ENCODE measurements at regions not wholly inside any gene's neighbourhood (a gene's known extent, or its start where the extent isn't known, plus 50 kb on each side); places are given as distances from the start of the nearest gene placed in this dataset.

DNA sequence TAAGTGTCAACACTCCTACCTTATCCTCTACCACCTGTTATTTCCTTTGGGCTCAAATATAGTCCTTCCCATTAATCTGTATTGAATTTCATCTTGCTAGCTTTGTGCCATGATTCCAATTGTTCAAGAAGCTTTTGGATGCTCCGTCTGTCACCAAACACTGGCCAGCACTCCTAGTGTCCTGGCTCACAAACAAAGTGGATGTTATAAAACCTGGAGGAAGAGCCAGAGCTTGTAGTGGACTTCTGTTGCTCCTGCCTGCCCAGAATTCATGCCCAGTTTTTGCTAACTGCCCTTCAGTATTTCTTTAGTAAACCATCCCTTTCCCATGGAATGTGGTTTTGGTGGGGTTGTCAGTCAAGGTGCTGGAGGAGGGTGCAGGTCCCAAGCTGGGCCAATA is 77.2 kb upstream of the HS3ST2 start:
- TF ChIP-seq, protein P1, sequence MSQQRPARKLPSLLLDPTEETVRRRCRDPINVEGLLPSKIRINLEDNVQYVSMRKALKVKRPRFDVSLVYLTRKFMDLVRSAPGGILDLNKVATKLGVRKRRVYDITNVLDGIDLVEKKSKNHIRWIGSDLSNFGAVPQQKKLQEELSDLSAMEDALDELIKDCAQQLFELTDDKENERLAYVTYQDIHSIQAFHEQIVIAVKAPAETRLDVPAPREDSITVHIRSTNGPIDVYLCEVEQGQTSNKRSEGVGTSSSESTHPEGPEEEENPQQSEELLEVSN (IDR thresholded peaks at IDR 0.05; ENCODE audit: borderline replicate concordance in 1 of 2, extremely low read depth in 1 of 2, insufficient read depth in 1 of 2, insufficient read length in 1 of 2, low read depth in 1 of 2, low read length in 1 of 2, poor library complexity in 1 of 2, severe bottlenecking in 1 of 2), result no peak
- TF ChIP-seq, protein P2, sequence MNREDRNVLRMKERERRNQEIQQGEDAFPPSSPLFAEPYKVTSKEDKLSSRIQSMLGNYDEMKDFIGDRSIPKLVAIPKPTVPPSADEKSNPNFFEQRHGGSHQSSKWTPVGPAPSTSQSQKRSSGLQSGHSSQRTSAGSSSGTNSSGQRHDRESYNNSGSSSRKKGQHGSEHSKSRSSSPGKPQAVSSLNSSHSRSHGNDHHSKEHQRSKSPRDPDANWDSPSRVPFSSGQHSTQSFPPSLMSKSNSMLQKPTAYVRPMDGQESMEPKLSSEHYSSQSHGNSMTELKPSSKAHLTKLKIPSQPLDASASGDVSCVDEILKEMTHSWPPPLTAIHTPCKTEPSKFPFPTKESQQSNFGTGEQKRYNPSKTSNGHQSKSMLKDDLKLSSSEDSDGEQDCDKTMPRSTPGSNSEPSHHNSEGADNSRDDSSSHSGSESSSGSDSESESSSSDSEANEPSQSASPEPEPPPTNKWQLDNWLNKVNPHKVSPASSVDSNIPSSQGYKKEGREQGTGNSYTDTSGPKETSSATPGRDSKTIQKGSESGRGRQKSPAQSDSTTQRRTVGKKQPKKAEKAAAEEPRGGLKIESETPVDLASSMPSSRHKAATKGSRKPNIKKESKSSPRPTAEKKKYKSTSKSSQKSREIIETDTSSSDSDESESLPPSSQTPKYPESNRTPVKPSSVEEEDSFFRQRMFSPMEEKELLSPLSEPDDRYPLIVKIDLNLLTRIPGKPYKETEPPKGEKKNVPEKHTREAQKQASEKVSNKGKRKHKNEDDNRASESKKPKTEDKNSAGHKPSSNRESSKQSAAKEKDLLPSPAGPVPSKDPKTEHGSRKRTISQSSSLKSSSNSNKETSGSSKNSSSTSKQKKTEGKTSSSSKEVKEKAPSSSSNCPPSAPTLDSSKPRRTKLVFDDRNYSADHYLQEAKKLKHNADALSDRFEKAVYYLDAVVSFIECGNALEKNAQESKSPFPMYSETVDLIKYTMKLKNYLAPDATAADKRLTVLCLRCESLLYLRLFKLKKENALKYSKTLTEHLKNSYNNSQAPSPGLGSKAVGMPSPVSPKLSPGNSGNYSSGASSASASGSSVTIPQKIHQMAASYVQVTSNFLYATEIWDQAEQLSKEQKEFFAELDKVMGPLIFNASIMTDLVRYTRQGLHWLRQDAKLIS (CRISPR knock-in tag; IDR thresholded peaks at IDR 0.05), result no peak
- TF ChIP-seq RBBP5 (IDR thresholded peaks at IDR 0.05; ENCODE audit: borderline replicate concordance, insufficient read depth, low read length, poor library complexity, severe bottlenecking) (no peak), SMAD4 (CRISPR knock-in tag; conservative IDR thresholded peaks at IDR 0.05) (no peak), HDGF (IDR thresholded peaks at IDR 0.05) (no peak), MEF2D (tag; conservative IDR thresholded peaks at IDR 0.05; ENCODE audit: low read depth) (no peak), TCF7 (IDR thresholded peaks at IDR 0.05; ENCODE audit: borderline replicate concordance) (no peak), ESRRA (IDR thresholded peaks at IDR 0.05; ENCODE audit: borderline replicate concordance, low read depth) (no peak), EZH2 (IDR thresholded peaks at IDR 0.05; ENCODE audit: borderline replicate concordance, low read depth, low read length) (no peak)
- TF ChIP-seq, protein P3, sequence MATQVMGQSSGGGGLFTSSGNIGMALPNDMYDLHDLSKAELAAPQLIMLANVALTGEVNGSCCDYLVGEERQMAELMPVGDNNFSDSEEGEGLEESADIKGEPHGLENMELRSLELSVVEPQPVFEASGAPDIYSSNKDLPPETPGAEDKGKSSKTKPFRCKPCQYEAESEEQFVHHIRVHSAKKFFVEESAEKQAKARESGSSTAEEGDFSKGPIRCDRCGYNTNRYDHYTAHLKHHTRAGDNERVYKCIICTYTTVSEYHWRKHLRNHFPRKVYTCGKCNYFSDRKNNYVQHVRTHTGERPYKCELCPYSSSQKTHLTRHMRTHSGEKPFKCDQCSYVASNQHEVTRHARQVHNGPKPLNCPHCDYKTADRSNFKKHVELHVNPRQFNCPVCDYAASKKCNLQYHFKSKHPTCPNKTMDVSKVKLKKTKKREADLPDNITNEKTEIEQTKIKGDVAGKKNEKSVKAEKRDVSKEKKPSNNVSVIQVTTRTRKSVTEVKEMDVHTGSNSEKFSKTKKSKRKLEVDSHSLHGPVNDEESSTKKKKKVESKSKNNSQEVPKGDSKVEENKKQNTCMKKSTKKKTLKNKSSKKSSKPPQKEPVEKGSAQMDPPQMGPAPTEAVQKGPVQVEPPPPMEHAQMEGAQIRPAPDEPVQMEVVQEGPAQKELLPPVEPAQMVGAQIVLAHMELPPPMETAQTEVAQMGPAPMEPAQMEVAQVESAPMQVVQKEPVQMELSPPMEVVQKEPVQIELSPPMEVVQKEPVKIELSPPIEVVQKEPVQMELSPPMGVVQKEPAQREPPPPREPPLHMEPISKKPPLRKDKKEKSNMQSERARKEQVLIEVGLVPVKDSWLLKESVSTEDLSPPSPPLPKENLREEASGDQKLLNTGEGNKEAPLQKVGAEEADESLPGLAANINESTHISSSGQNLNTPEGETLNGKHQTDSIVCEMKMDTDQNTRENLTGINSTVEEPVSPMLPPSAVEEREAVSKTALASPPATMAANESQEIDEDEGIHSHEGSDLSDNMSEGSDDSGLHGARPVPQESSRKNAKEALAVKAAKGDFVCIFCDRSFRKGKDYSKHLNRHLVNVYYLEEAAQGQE (IDR thresholded peaks at IDR 0.05; ENCODE audit: borderline replicate concordance), result no peak
- TF ChIP-seq, protein P3 (CRISPR knock-in tag; IDR thresholded peaks at IDR 0.05; ENCODE audit: low read depth), result no peak

Measured in K562 (cell line).